ENCODE measurements at regions not wholly inside any gene's neighbourhood (a gene's known extent, or its start where the extent isn't known, plus 50 kb on each side); places are given as distances from the start of the nearest gene placed in this dataset.

GRCh38 chr10:2734603-2735002 lies 332.7 kb upstream of the PFKP start:
- Mint-ChIP-seq H3K9me3 (peaks cover 34% of the 10 kb centered on the region), H3K4me1 (ENCODE audit: low read depth) (no peaks in the 10 kb centered on the region), H3K36me3 (ENCODE audit: low read depth) (no peaks in the 10 kb centered on the region), H3K27me3 (ENCODE audit: insufficient read depth) (no peaks in the 10 kb centered on the region; the same call in 1 of the 2 replicates), H3K27ac (no peak overlapping the region), H3K4me3 (no peak overlapping the region)
- TF ChIP-seq, protein P1, sequence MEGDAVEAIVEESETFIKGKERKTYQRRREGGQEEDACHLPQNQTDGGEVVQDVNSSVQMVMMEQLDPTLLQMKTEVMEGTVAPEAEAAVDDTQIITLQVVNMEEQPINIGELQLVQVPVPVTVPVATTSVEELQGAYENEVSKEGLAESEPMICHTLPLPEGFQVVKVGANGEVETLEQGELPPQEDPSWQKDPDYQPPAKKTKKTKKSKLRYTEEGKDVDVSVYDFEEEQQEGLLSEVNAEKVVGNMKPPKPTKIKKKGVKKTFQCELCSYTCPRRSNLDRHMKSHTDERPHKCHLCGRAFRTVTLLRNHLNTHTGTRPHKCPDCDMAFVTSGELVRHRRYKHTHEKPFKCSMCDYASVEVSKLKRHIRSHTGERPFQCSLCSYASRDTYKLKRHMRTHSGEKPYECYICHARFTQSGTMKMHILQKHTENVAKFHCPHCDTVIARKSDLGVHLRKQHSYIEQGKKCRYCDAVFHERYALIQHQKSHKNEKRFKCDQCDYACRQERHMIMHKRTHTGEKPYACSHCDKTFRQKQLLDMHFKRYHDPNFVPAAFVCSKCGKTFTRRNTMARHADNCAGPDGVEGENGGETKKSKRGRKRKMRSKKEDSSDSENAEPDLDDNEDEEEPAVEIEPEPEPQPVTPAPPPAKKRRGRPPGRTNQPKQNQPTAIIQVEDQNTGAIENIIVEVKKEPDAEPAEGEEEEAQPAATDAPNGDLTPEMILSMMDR (IDR thresholded peaks at IDR 0.05), result no peak
- DNase-seq, result no peak

DNA sequence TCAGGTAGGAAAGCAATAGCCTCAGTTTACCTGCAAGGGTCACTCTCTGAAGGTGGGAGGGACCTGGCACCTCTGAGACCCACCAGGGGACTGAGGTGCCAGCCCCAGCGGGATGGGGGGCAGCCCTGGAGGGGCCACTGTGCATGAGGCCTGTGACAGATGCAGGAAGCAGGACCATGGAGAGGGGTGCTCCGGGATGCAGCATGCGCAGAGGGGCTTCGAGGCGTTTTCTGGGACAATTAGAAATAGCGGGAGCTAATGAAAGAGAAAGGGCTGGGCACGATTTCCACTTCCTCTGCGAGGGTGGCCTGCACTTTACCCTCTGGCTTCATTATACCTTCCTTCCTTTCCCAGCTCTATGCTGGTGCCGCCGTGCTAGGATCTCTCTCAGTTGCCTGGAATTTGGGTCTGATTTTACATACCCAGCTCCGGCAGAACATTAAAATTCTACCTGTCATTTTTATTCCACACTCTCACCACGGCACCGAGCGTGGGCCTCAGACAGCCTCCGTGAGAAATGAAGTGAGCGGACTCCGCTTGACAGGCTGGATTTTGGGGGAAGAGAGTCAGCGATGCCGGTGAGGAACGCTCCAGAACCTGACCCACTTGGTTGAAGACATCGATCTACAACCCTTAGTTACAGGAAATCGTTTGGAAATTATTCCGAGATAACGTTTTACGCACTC lies 333.9 kb upstream of the PFKP start:
- no peaks in the 10 kb centered on the region for H3K4me1 Mint-ChIP-seq (ENCODE audit: low read depth)
- no peak for DNase-seq
- H3K4me3 Mint-ChIP-seq, result no peak overlapping the region
- peaks cover 42% of the 10 kb centered on the region for H3K9me3 Mint-ChIP-seq
- TF ChIP-seq, protein P1 (IDR thresholded peaks at IDR 0.05), result no peak
- no peak overlapping the region for H3K27ac Mint-ChIP-seq
- H3K36me3 Mint-ChIP-seq (ENCODE audit: low read depth), result no peaks in the 10 kb centered on the region
- no peaks in the 10 kb centered on the region; the same call in 1 of the 2 replicates for H3K27me3 Mint-ChIP-seq (ENCODE audit: insufficient read depth)

- H3K9me3 Mint-ChIP-seq, result peaks cover 49% of the 10 kb centered on the region
- H3K4me1 Mint-ChIP-seq (ENCODE audit: low read depth), result no peaks in the 10 kb centered on the region
- no peak overlapping the region for H3K27ac Mint-ChIP-seq
- TF ChIP-seq, protein P1 (IDR thresholded peaks at IDR 0.05), result no peak
- H3K4me3 Mint-ChIP-seq, result no peak overlapping the region
- H3K27me3 Mint-ChIP-seq (ENCODE audit: insufficient read depth), result no peaks in the 10 kb centered on the region; the same call in 1 of the 2 replicates
- H3K36me3 Mint-ChIP-seq (ENCODE audit: low read depth), result no peaks in the 10 kb centered on the region
- DNase-seq, result no peak
Observed at GRCh38 chr10:2731940-2732339, 335.4 kb upstream of the PFKP start.

DNA sequence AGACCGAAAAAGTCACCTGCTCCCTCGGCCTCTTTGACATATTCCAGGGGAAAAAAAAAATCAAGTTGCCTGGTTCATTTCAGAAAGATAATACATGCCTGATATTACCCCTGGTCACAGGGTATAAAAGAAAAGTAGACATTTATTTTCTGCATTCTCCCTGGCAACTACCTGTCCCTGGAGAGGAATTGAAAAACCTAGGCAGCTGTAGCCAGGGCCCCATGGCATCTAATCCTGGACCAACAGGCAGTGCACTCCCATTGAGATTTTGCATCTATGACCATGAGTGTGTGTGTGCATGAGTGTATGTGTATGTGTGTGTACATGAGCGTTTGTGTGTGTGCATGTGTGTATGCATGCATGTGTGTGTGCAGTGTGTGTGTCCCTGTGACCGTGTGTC lies 338.2 kb upstream of the PFKP start:
- Mint-ChIP-seq H3K27me3 (ENCODE audit: insufficient read depth) (no peaks in the 10 kb centered on the region; the same call in 1 of the 2 replicates), H3K4me3 (no peak overlapping the region), H3K36me3 (ENCODE audit: low read depth) (no peaks in the 10 kb centered on the region), H3K9me3 (peaks cover 45% of the 10 kb centered on the region), H3K4me1 (ENCODE audit: low read depth) (no peaks in the 10 kb centered on the region), H3K27ac (no peak overlapping the region)
- DNase-seq, result no peak
- TF ChIP-seq, protein P1 (IDR thresholded peaks at IDR 0.05), result no peak

GRCh38 chr10:2728087-2728486 lies 339.3 kb upstream of the PFKP start:
- TF ChIP-seq, protein P1 (IDR thresholded peaks at IDR 0.05), result no peak
- Mint-ChIP-seq H3K4me1 (ENCODE audit: low read depth) (no peaks in the 10 kb centered on the region), H3K27ac (no peak overlapping the region), H3K27me3 (ENCODE audit: insufficient read depth) (no peaks in the 10 kb centered on the region; the same call in 1 of the 2 replicates), H3K36me3 (ENCODE audit: low read depth) (no peaks in the 10 kb centered on the region), H3K9me3 (peaks cover 49% of the 10 kb centered on the region), H3K4me3 (no peak overlapping the region)
- DNase-seq, result no peak

Measured in HFFc6 (cell line).